Heart right ventricle (tissue), 16 donors: ENCODE measurements at regions not wholly inside any gene's neighbourhood (a gene's known extent, or its start where the extent isn't known, plus 50 kb on each side); places are given as distances from the start of the nearest gene placed in this dataset.

Experiments
- ATAC-seq, 8 donors: fragments of 200-7000 bp; cut with Tn5 transposase; one replicate each; pipeline ENCODE4 v1.9.1; 2020; ENCODE audit warnings: mild to moderate bottlenecking in 8 of 8, moderate library complexity in 8 of 8, moderate number of reproducible peaks in 1 of 8
- DNase-seq, 2 donors: peaks; one replicate each; pipeline ENCODE4 v3.0.0-alpha.2; 2020
- H3K27ac ChIP-seq, 10 donors: fragments of 200-600 bp; sonication (generic) in 2 of 10; one replicate each; pipeline versions ENCODE4 v1.5.0 to v1.8.0; 2020 to 2022; ENCODE audit warnings: mild to moderate bottlenecking in 3 of 10
- H3K27me3 ChIP-seq, 7 donors: fragments of 200-600 bp; one replicate each; pipeline ENCODE4 v1.8.0; 2021 to 2022; ENCODE audit warnings: mild to moderate bottlenecking in 2 of 7
- H3K36me3 ChIP-seq, 9 donors: fragments of 200-600 bp; sonication (generic) in 1 of 9; one replicate each; pipeline versions ENCODE4 v1.5.0 to v1.8.0; 2020 to 2022; ENCODE audit warnings: mild to moderate bottlenecking in 2 of 9
- H3K4me1 ChIP-seq, 9 donors: fragments of 200-600 bp; sonication (generic) in 1 of 9; one replicate each; pipeline versions ENCODE4 v1.5.0 to v1.8.0; 2020 to 2022; ENCODE audit warnings: mild to moderate bottlenecking in 4 of 9
- H3K4me3 ChIP-seq, 10 donors: fragments of 200-600 bp; sonication (generic) in 2 of 10; one replicate each; pipeline versions ENCODE4 v1.5.0 to v1.8.0; 2020 to 2022; ENCODE audit warnings: mild to moderate bottlenecking in 7 of 10, moderate library complexity in 2 of 10
- H3K9me3 ChIP-seq, 11 donors: fragments of 200-600 bp in 10 of 11; sonication (generic) in 2 of 11; one replicate each; pipeline versions ENCODE4 v1.5.0 to v1.8.0; 2013 to 2022; ENCODE audit warnings: mild to moderate bottlenecking in 2 of 11, control low read depth in 1 of 11, moderate library complexity in 1 of 11
- CTCF ChIP-seq, 9 donors: fragments of 200-600 bp; sonication (generic) in 2 of 9; IDR thresholded peaks; one replicate each; pipeline versions ENCODE4 v1.5.0 to v1.8.0; 2021 to 2022; ENCODE audit warnings: antibody characterized with exemption in 9 of 9, mild to moderate bottlenecking in 5 of 9, moderate library complexity in 1 of 9
- WGBS, 2 donors: extraction: QIAGEN DNeasy Blood & Tissue Kit; methylation state at CpG; one replicate each; pipeline ENCODE4 v1.1.7; 2013; ENCODE audit warnings: inconsistent platforms in 1 of 2; 5-methylcytosine and 5-hydroxymethylcytosine counted together
- intact Hi-C, 10 donors: fragments of 100-400 bp; cut with DNase I; formaldehyde crosslinking; loops; one replicate each; pipeline versions ENCODE4 v1.11.1 to v1.14.2; 2022
- donor health status: Arrhythmogenic right ventricular cardiomyopathy.
- donor health status: ischemic (EF 13 %, LVEDD 7.1; RV severe dilation, severe dysfunction).
- donor health status: healthy with polysubstance abuse.
- donor health status: DM: no; HTN: yes; CAD: no.
- donor health status: DM: no; HTN: no; CAD: no.
- donor health status: ischemic (EF 25% LVEDD 6.9; RV normal size, moderate dysfunction).
- donor health status: ischemic (EF 25% LVEDD 5.7; RV mildly dilated, moderate dysfunction).
- donor health status: healthy.
- donor health status: DM: yes; HTN: yes; CAD: no.
- donor health status: Ischemic cardiomyopathy.
- donor health status: ischemic (EF 35%, LVEDD 5.7; RV mildly dilated, moderate dysfunction).
- donor health status: nonischemic (EF 11% LVEDD 7.7; RV severe dilation, severe dysfunction).
- donor health status: DM: yes; HTN: yes; CAD: no.
- donor health status: PGD.
- donor health status: ischemic (EF 29% LVEDD 5.4; RV normal size, mild dysfunction).
- donor health status: nonischemic (EF 23%, LVEDD 6.1; RV moderate dilation, normal function).

- TF ChIP-seq CTCF (IDR thresholded peaks at IDR 0.05), result no peak
- Histone ChIP-seq H3K27ac (no peak overlapping the region), H3K27me3 (no peaks in the 10 kb centered on the region), H3K9me3 (no peaks in the 10 kb centered on the region), H3K4me1 (peaks cover 0 to 41% (median 21%) of the 10 kb centered on the region in 9 donors), H3K4me3 (no peak overlapping the region), H3K36me3 (no peaks in the 10 kb centered on the region)
- DNase-seq, result no peak
- intact Hi-C loops, result no loop called here
- ATAC-seq, result no peak
Measured at GRCh38 chr5:123880875-123881274, 368.9 kb downstream of the CSNK1G3 start.

- no peak for DNase-seq
- no peaks in the 10 kb centered on the region for H3K27me3 ChIP-seq
- no peak overlapping the region for H3K4me3 ChIP-seq
- no peak for TF ChIP-seq CTCF (IDR thresholded peaks at IDR 0.05)
- H3K4me1 ChIP-seq, result peaks cover 5 to 59% (median 38%) of the 10 kb centered on the region in 9 donors
- intact Hi-C loops, result loop anchor here in 1 of 10 donors (5.0 to 10.0 kb wide), 2 partner anchors 67 to 124 kb away; no protein-coding TSS in a partner anchor
- WGBS, 2 donors, result 55 to 65% methylated on average over 4 of the region's 4 CpGs
- peak in 1 of 8 donors; percentile 16 for ATAC-seq
- H3K9me3 ChIP-seq, result no peaks in the 10 kb centered on the region
- H3K27ac ChIP-seq, result no peak overlapping the region
- no peaks in the 10 kb centered on the region for H3K36me3 ChIP-seq
Measured at GRCh38 chr5:123879071-123879470, 367.1 kb downstream of the CSNK1G3 start.

- Histone ChIP-seq H3K27me3 (no peaks in the 10 kb centered on the region), H3K9me3 (no peaks in the 10 kb centered on the region), H3K27ac (peak overlapping the region in 5 of 10 donors; percentile 30 to 75 (median 70)), H3K4me1 (peaks cover 5 to 57% (median 32%) of the 10 kb centered on the region in 9 donors), H3K4me3 (no peak overlapping the region), H3K36me3 (no peaks in the 10 kb centered on the region)
- DNase-seq (no peak), ATAC-seq (no peak)
- intact Hi-C loops, result loop anchor here in 1 of 10 donors (5.0 to 10.0 kb wide), 2 partner anchors 64 to 122 kb away; no protein-coding TSS in a partner anchor
- 90 to 91% methylated on average over 4 of the region's 4 CpGs for WGBS, 2 donors
- TF ChIP-seq CTCF (IDR thresholded peaks at IDR 0.05), result no peak
Measured at GRCh38 chr5:123876276-123876790, 364.4 kb downstream of the CSNK1G3 start.

- Histone ChIP-seq H3K4me3 (peak overlapping the region in 2 of 10 donors; percentile 4 to 28), H3K36me3 (no peaks in the 10 kb centered on the region), H3K27me3 (no peaks in the 10 kb centered on the region), H3K27ac (peak overlapping the region in 9 of 10 donors; percentile 28 to 75 (median 42)), H3K4me1 (peaks cover 5 to 52% (median 31%) of the 10 kb centered on the region in 9 donors), H3K9me3 (no peaks in the 10 kb centered on the region)
- ATAC-seq, result peak; percentile 67 to 90 (median 76)
- peak; percentile 15 to 24 for DNase-seq
- intact Hi-C loops, result loop anchor here in 1 of 10 donors (5.0 to 10.0 kb wide), 2 partner anchors 63 to 121 kb away; no protein-coding TSS in a partner anchor
- WGBS, 2 donors, result 19% methylated on average over 7 of the region's 7 CpGs
- no peak for TF ChIP-seq CTCF (IDR thresholded peaks at IDR 0.05)
Measured at GRCh38 chr5:123875561-123876275, 363.7 kb downstream of the CSNK1G3 start.
